GM21515 (cell line): ENCODE measurements at regions not wholly inside any gene's neighbourhood (a gene's known extent, or its start where the extent isn't known, plus 50 kb on each side); places are given as distances from the start of the nearest gene placed in this dataset.

ENCODE experiments used
- ATAC-seq: cut with Tn5 transposase; IDR thresholded peaks from one replicate; pipeline ENCODE4 v1.9.1; 2021; ENCODE audit not compliant: unreplicated experiment

DNA sequence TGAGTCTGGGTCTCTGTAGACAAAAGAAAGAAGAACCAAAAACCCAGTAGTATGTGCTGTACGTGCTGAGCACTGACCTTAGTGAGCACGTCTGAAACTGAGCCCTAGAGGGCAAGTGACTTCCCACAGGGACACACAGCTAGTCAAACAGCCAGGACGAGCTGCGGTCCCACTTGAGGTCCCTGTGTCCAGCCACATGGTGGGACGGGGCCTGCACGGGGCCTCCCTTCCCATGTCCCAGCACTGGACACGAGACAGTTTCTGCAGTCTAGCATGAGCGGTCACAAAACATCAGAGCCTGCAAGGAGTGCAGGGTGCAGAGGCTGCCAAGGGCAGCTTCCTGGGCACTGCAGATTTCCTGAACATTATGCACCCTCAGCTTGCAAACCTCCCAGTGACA is 121.6 kb downstream of the NCOR2 start:
- ATAC-seq, result no peak

DNA sequence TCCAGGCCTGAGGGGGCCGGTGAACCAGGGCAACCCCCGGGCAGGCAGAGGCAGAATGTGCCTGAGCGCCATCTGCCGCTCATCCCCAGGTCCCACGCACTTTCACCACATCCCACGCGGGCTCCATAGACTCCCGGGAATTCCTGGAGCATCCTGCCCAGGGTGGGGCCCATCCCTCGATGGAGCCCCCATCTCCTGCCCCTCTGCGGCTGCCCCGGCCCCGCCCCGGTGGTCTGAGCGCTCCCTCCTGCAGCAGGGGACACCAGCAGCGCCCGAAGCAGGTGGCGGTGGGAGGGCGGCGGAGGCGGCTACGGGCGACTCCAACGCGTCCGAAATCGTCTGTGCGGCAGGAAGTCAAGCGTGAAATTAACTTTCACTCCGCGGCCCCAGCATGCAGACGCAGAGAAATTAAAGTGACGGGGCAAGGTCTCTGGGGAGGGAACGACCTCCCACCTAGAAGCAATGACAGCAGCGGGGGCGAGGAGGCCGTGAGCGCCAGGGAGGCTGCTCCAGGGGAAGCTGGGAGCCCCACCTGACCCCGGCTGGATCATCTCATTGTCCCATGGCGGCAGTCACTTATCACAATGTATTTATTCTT is 122.2 kb downstream of the NCOR2 start:
- no peak for ATAC-seq

- ATAC-seq, result no peak
Observed at GRCh38 chr12:124443931-124444712, 123.3 kb downstream of the NCOR2 start.

- no peak for ATAC-seq
Observed at GRCh38 chr12:124442772-124443445, 124.5 kb downstream of the NCOR2 start.

GRCh38 chr12:124442281-124442680 is 125.1 kb downstream of the NCOR2 start:
- no peak for ATAC-seq

- no peak for ATAC-seq
Observed at GRCh38 chr12:124441443-124442194, 125.8 kb downstream of the NCOR2 start.

GRCh38 chr12:124440841-124441381 is 126.5 kb downstream of the NCOR2 start:
- no peak for ATAC-seq

DNA sequence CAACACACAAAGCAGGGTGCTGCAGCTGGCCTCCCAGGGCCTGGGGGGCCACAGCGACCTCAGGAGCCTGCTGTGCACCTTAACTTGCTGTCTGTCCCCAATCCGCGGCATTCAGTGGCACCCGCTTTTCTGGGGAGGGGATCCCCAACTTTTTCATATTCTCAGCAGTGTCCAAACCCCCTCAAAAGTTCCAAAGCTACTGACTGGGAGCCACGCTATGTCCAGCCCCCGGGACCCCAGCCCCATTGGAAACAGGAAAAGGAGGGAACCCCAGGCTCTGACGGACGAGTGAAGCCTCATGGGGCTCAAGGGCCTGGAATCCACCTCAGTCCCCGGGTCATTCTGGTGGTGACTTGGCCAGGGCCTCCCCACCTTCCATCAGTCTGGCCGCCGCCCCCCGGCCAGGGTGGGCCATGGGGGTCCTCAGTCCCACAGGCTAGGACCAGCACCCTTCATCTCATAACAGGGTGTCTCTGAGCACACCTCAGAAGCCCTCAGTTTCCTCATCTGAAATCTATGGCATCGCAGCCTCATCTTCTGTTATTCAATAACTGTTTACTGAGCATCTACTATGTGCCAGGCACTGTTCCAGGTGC is 127.3 kb downstream of the NCOR2 start:
- ATAC-seq, result no peak

DNA sequence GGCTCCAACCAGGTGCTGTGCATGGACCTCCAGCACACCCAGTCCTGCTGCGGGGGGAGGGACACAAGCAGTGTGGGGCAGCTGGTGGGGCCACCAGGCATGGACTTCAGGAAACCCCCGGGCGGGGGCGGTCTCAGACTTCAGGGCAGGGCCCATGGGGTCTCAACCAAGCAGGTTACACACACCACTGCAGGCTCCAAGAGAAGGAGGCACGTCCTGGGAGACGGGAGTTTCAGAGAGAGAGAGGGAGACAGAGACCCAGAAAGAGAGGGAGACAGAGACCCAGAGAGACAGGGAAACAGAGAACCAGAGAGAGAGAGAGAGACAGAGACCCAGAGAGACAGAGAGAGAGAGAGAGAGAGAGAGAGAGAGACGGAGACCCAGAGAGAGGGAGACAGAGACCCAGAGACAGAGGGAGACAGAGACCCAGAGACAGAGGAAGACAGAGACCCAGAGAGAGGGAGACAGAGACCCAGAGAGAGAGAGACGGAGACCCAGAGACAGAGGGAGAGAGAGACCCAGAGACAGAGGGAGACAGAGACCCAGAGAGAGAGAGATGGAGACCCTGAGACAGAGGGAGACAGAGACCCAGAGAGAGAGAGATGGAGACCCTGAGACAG is 128.9 kb downstream of the NCOR2 start:
- no peak for ATAC-seq

GRCh38 chr12:124437617-124438436 is 129.6 kb downstream of the NCOR2 start:
- ATAC-seq, result no peak

- ATAC-seq, result no peak
Observed at GRCh38 chr12:124437121-124437520, 130.3 kb downstream of the NCOR2 start.

DNA sequence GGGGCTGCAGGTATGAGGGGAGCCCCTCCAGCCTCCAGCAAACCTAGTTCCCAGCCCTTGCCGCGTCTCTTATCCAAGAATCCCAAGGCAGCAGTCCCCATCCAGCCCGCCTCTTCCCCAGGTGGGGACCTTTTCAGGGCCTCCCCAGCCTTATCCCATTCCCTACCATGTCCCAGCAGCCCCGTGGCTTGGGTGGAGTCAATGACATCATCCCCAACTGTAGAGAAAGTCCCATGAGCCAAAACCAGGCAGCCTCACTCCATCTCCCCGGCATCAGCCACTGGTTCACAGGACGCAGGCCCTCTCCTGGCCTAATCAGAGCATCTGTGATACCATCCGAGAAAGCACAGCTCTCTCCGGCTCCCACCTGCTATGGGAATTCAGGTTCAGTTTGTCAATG is 131.0 kb downstream of the NCOR2 start:
- no peak for ATAC-seq

GRCh38 chr12:124435806-124436345 is 131.5 kb downstream of the NCOR2 start:
- no peak for ATAC-seq

- ATAC-seq, result no peak
Observed at GRCh38 chr12:124434951-124435805, 132.2 kb downstream of the NCOR2 start.

DNA sequence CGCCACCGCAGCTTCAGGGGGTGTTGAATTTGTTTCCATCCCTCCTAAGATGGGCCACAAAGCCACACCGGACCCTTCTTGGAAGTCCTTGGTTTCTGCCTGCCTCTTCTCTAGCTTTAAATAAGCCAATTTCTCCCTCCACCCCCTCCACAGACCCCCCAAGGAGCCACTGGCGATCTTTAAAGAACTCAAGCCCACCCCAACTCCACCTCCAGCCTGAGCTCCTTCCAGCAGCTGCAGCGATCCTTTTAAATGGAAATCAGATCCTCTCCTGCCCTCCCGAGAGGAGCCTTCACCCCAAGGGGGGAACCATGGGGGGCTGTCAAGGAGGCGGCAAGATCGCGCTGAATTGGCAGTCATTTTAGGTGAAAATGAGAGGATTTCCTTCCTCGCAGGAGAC is 133.1 kb downstream of the NCOR2 start:
- no peak for ATAC-seq

- ATAC-seq, result no peak
Observed at GRCh38 chr12:124433879-124434278, 133.5 kb downstream of the NCOR2 start.

GRCh38 chr12:124433147-124433874 is 134.1 kb downstream of the NCOR2 start:
- no peak for ATAC-seq

DNA sequence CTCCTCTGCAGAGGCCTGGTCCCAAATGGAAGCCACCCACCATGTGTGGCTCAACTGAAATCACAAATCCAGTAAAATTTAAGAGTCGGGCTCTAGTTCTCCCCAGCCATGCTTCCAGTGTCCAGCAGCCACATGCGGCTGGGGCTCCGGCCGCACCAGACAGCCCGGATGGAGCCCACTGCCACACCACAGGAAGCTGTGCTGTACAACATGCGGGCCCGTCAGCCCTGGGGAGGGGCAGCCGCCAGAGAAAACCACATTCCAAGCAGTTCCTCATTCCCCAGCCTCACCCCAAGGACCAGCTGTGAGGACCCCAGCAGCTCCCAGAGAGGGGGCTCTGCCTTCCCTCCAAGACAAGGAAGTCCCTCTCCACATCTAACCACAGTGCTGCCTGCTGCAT is 135.0 kb downstream of the NCOR2 start:
- ATAC-seq, result no peak
